ENCODE measurements at regions not wholly inside any gene's neighbourhood (a gene's known extent, or its start where the extent isn't known, plus 50 kb on each side); places are given as distances from the start of the nearest gene placed in this dataset.

GRCh38 chr1:208756339-208756981 is 512.3 kb upstream of the PLXNA2 start:
- 96 to 100% methylated on average over 4 to 6 of the region's 6 CpGs for WGBS, 2 experiments (ENCODE audit: insufficient coverage in 1 of 2, insufficient read length in 1 of 2)
- TF ChIP-seq CTCF (conservative IDR thresholded peaks at IDR 0.05), result no peak
- H3K4me3 ChIP-seq (ENCODE audit: low read length), result no peak overlapping the region
- H3K9me3 ChIP-seq (ENCODE audit: control insufficient read depth, low read length), result no peaks in the 10 kb centered on the region
- Mint-ChIP-seq H3K4me3 (no peak overlapping the region), H3K27me3 (ENCODE audit: insufficient read depth) (no peaks in the 10 kb centered on the region), H3K9me3 (no peaks in the 10 kb centered on the region), H3K4me1 (no peaks in the 10 kb centered on the region), H3K36me3 (ENCODE audit: low read depth) (no peaks in the 10 kb centered on the region), H3K27ac (no peak overlapping the region)
- no peaks in the 10 kb centered on the region for H3K27me3 ChIP-seq (ENCODE audit: control insufficient read depth, insufficient read depth, low read length, poor library complexity, severe bottlenecking)
- no peaks in the 10 kb centered on the region for H3K4me1 ChIP-seq (ENCODE audit: control insufficient read depth, insufficient read depth, low read length)
- H3K9ac ChIP-seq (ENCODE audit: extremely low read depth, low read length, poor library complexity, severe bottlenecking), result no peak overlapping the region
- H3K36me3 ChIP-seq (ENCODE audit: control insufficient read depth, insufficient read depth, low read length), result no peaks in the 10 kb centered on the region
- no peak overlapping the region for H3K27ac ChIP-seq (ENCODE audit: low read depth, low read length)
- DNase-seq, result no peak

GRCh38 chr1:208757846-208758245 is 513.7 kb upstream of the PLXNA2 start:
- H3K9me3 ChIP-seq (ENCODE audit: control insufficient read depth, low read length), result no peaks in the 10 kb centered on the region
- H3K4me3 ChIP-seq (ENCODE audit: low read length), result no peak overlapping the region
- H3K4me3 Mint-ChIP-seq, result no peak overlapping the region
- H3K4me1 ChIP-seq (ENCODE audit: control insufficient read depth, insufficient read depth, low read length), result no peaks in the 10 kb centered on the region
- 93 to 100% methylated on average over 1 of the region's 1 CpG for WGBS, 2 experiments (ENCODE audit: insufficient coverage in 1 of 2, insufficient read length in 1 of 2)
- no peaks in the 10 kb centered on the region for H3K36me3 ChIP-seq (ENCODE audit: control insufficient read depth, insufficient read depth, low read length)
- H3K27ac ChIP-seq (ENCODE audit: low read depth, low read length), result no peak overlapping the region
- no peaks in the 10 kb centered on the region for H3K36me3 Mint-ChIP-seq (ENCODE audit: low read depth)
- no peaks in the 10 kb centered on the region for H3K9me3 Mint-ChIP-seq
- DNase-seq, result no peak
- no peak overlapping the region for H3K27ac Mint-ChIP-seq
- TF ChIP-seq CTCF (conservative IDR thresholded peaks at IDR 0.05), result no peak
- H3K9ac ChIP-seq (ENCODE audit: extremely low read depth, low read length, poor library complexity, severe bottlenecking), result no peak overlapping the region
- H3K4me1 Mint-ChIP-seq, result no peaks in the 10 kb centered on the region
- H3K27me3 ChIP-seq (ENCODE audit: control insufficient read depth, insufficient read depth, low read length, poor library complexity, severe bottlenecking), result no peaks in the 10 kb centered on the region
- H3K27me3 Mint-ChIP-seq (ENCODE audit: insufficient read depth), result no peaks in the 10 kb centered on the region

GRCh38 chr1:208759255-208759654 is 515.1 kb upstream of the PLXNA2 start:
- DNase-seq, result no peak
- Histone ChIP-seq H3K4me1 (ENCODE audit: control insufficient read depth, insufficient read depth, low read length) (no peaks in the 10 kb centered on the region), H3K9me3 (ENCODE audit: control insufficient read depth, low read length) (no peaks in the 10 kb centered on the region), H3K9ac (ENCODE audit: extremely low read depth, low read length, poor library complexity, severe bottlenecking) (no peak overlapping the region), H3K4me3 (ENCODE audit: low read length) (no peak overlapping the region), H3K36me3 (ENCODE audit: control insufficient read depth, insufficient read depth, low read length) (no peaks in the 10 kb centered on the region), H3K27me3 (ENCODE audit: control insufficient read depth, insufficient read depth, low read length, poor library complexity, severe bottlenecking) (no peaks in the 10 kb centered on the region), H3K27ac (ENCODE audit: low read depth, low read length) (no peak overlapping the region)
- H3K9me3 Mint-ChIP-seq, result no peaks in the 10 kb centered on the region
- H3K27me3 Mint-ChIP-seq (ENCODE audit: insufficient read depth), result no peaks in the 10 kb centered on the region
- no peak overlapping the region for H3K4me3 Mint-ChIP-seq
- TF ChIP-seq CTCF (conservative IDR thresholded peaks at IDR 0.05), result no peak
- no peaks in the 10 kb centered on the region for H3K36me3 Mint-ChIP-seq (ENCODE audit: low read depth)
- no peaks in the 10 kb centered on the region for H3K4me1 Mint-ChIP-seq
- H3K27ac Mint-ChIP-seq, result no peak overlapping the region

All from endodermal cell (in vitro differentiated cells).